Activated CD4-positive, alpha-beta memory T cell treated with anti-CD3 and anti-CD28 coated beads for 36 hours (primary cell): ENCODE measurements at regions not wholly inside any gene's neighbourhood (a gene's known extent, or its start where the extent isn't known, plus 50 kb on each side); places are given as distances from the start of the nearest gene placed in this dataset.

Experiments used
- CTCF ChIA-PET: fragments of 350-600 bp; sonication (Branson Sonifier 250); formaldehyde crosslinking; loops from one replicate; lab custom pipeline; 2021; ENCODE audit warnings: antibody characterized with exemption, inconsistent platforms; lab: Charles Lee
- POLR2A ChIA-PET: fragments of 350-600 bp; sonication (Branson Sonifier 250); formaldehyde crosslinking; loops from one replicate; lab custom pipeline; 2021; ENCODE audit warnings: antibody characterized with exemption; lab: Charles Lee
- DNase-seq: peaks from one replicate; pipeline ENCODE4 v3.0.0-alpha.2; 2020
- H3K27ac Mint-ChIP-seq: one replicate; pipeline ENCODE4 v1.8.0; 2021; ENCODE audit warnings: mixed read lengths
- H3K27me3 Mint-ChIP-seq: one replicate; pipeline ENCODE4 v1.8.0; 2021; ENCODE audit warnings: mixed read lengths
- H3K36me3 Mint-ChIP-seq: one replicate; pipeline ENCODE4 v1.8.0; 2021; ENCODE audit warnings: mixed read lengths
- H3K4me1 Mint-ChIP-seq: one replicate; pipeline ENCODE4 v1.8.0; 2021; ENCODE audit warnings: low read depth, mixed read lengths
- H3K4me3 Mint-ChIP-seq: one replicate; pipeline ENCODE4 v1.8.0; 2021; ENCODE audit warnings: mild to moderate bottlenecking, mixed read lengths
- H3K9me3 Mint-ChIP-seq: one replicate; pipeline ENCODE4 v1.8.0; 2021; ENCODE audit warnings: mixed read lengths
- intact Hi-C: fragments of 100-400 bp; cut with micrococcal nuclease; formaldehyde crosslinking; loops from one replicate; pipeline ENCODE4 v1.15.1; 2023

GRCh38 chrX:4320436-4320947 is 607.0 kb upstream of the PRKX start:
- ChIA-PET CTCF (no interaction called here), POLR2A (no interaction called here)
- no peak overlapping the region for H3K27ac Mint-ChIP-seq
- no peak for DNase-seq
- no peaks in the 10 kb centered on the region for H3K4me1 Mint-ChIP-seq
- intact Hi-C loops: no loop called here
- no peak overlapping the region for H3K4me3 Mint-ChIP-seq
- H3K9me3 Mint-ChIP-seq: no peaks in the 10 kb centered on the region
- H3K27me3 Mint-ChIP-seq: no peaks in the 10 kb centered on the region
- no peaks in the 10 kb centered on the region for H3K36me3 Mint-ChIP-seq

- DNase-seq: no peak
- Mint-ChIP-seq H3K36me3 (no peaks in the 10 kb centered on the region), H3K27me3 (no peaks in the 10 kb centered on the region), H3K4me3 (no peak overlapping the region), H3K9me3 (no peaks in the 10 kb centered on the region), H3K27ac (no peak overlapping the region), H3K4me1 (no peaks in the 10 kb centered on the region)
- ChIA-PET CTCF (no interaction called here), POLR2A (no interaction called here)
- intact Hi-C loops: no loop called here
Measured at GRCh38 chrX:4315891-4316290, 602.4 kb upstream of the PRKX start.

- H3K4me3 Mint-ChIP-seq: no peak overlapping the region
- no peak for DNase-seq
- no peaks in the 10 kb centered on the region for H3K27me3 Mint-ChIP-seq
- no peaks in the 10 kb centered on the region for H3K9me3 Mint-ChIP-seq
- ChIA-PET POLR2A (no interaction called here), CTCF (no interaction called here)
- intact Hi-C loops: no loop called here
- H3K27ac Mint-ChIP-seq: no peak overlapping the region
- H3K4me1 Mint-ChIP-seq: no peaks in the 10 kb centered on the region
- H3K36me3 Mint-ChIP-seq: no peaks in the 10 kb centered on the region
Measured at GRCh38 chrX:4314586-4314985, 601.1 kb upstream of the PRKX start.

GRCh38 chrX:4277122-4277521 is 563.7 kb upstream of the PRKX start:
- CTCF ChIA-PET: no interaction called here
- H3K4me3 Mint-ChIP-seq: no peak overlapping the region
- intact Hi-C loops: no loop called here
- H3K27ac Mint-ChIP-seq: no peak overlapping the region
- no peak for DNase-seq
- POLR2A ChIA-PET: no interaction called here
- H3K27me3 Mint-ChIP-seq: no peaks in the 10 kb centered on the region
- H3K4me1 Mint-ChIP-seq: no peaks in the 10 kb centered on the region
- H3K9me3 Mint-ChIP-seq: peaks cover 3% of the 10 kb centered on the region
- H3K36me3 Mint-ChIP-seq: no peaks in the 10 kb centered on the region

GRCh38 chrX:4268676-4269075 is 555.2 kb upstream of the PRKX start:
- DNase-seq: no peak
- intact Hi-C loops: no loop called here
- H3K9me3 Mint-ChIP-seq: no peaks in the 10 kb centered on the region
- H3K27ac Mint-ChIP-seq: no peak overlapping the region
- ChIA-PET POLR2A (no interaction called here), CTCF (no interaction called here)
- H3K27me3 Mint-ChIP-seq: no peaks in the 10 kb centered on the region
- no peaks in the 10 kb centered on the region for H3K36me3 Mint-ChIP-seq
- H3K4me3 Mint-ChIP-seq: no peak overlapping the region
- no peaks in the 10 kb centered on the region for H3K4me1 Mint-ChIP-seq

GRCh38 chrX:4265036-4265435 is 551.6 kb upstream of the PRKX start:
- DNase-seq: no peak
- no peak overlapping the region for H3K27ac Mint-ChIP-seq
- no peaks in the 10 kb centered on the region for H3K36me3 Mint-ChIP-seq
- no peaks in the 10 kb centered on the region for H3K9me3 Mint-ChIP-seq
- H3K4me1 Mint-ChIP-seq: no peaks in the 10 kb centered on the region
- ChIA-PET CTCF (no interaction called here), POLR2A (no interaction called here)
- H3K4me3 Mint-ChIP-seq: no peak overlapping the region
- intact Hi-C loops: no loop called here
- no peaks in the 10 kb centered on the region for H3K27me3 Mint-ChIP-seq

GRCh38 chrX:4263030-4263803 is 549.8 kb upstream of the PRKX start:
- CTCF ChIA-PET: no interaction called here
- intact Hi-C loops: no loop called here

GRCh38 chrX:4253092-4253491 is 539.6 kb upstream of the PRKX start:
- H3K27me3 Mint-ChIP-seq: peaks cover 1% of the 10 kb centered on the region
- H3K27ac Mint-ChIP-seq: no peak overlapping the region
- peaks cover 5% of the 10 kb centered on the region for H3K4me1 Mint-ChIP-seq
- intact Hi-C loops: no loop called here
- no peak for DNase-seq
- no peaks in the 10 kb centered on the region for H3K36me3 Mint-ChIP-seq
- H3K9me3 Mint-ChIP-seq: peaks cover 4% of the 10 kb centered on the region
- ChIA-PET POLR2A (no interaction called here), CTCF (no interaction called here)
- H3K4me3 Mint-ChIP-seq: no peak overlapping the region

More at GRCh38 chrX:4263030-4263803, 549.8 kb upstream of the PRKX start:
- Mint-ChIP-seq H3K4me1 (no peaks in the 10 kb centered on the region), H3K27ac (no peak overlapping the region), H3K36me3 (no peaks in the 10 kb centered on the region), H3K9me3 (no peaks in the 10 kb centered on the region), H3K4me3 (no peak overlapping the region), H3K27me3 (no peaks in the 10 kb centered on the region)
- POLR2A ChIA-PET: no interaction called here
- no peak for DNase-seq

GRCh38 chrX:4249401-4249800 is 536.0 kb upstream of the PRKX start:
- POLR2A ChIA-PET: no interaction called here
- no peaks in the 10 kb centered on the region for H3K36me3 Mint-ChIP-seq
- DNase-seq: no peak
- peaks cover 4% of the 10 kb centered on the region for H3K9me3 Mint-ChIP-seq
- H3K4me3 Mint-ChIP-seq: no peak overlapping the region
- intact Hi-C loops: no loop called here
- H3K27ac Mint-ChIP-seq: no peak overlapping the region
- CTCF ChIA-PET: no interaction called here
- peaks cover 1% of the 10 kb centered on the region for H3K27me3 Mint-ChIP-seq
- H3K4me1 Mint-ChIP-seq: peaks cover 5% of the 10 kb centered on the region

GRCh38 chrX:4243759-4244158 is 530.3 kb upstream of the PRKX start:
- CTCF ChIA-PET: no interaction called here
- Mint-ChIP-seq H3K27me3 (no peaks in the 10 kb centered on the region), H3K4me1 (peaks cover 4% of the 10 kb centered on the region)

GRCh38 chrX:4240541-4241194 is 527.2 kb upstream of the PRKX start:
- Mint-ChIP-seq H3K27ac (no peak overlapping the region), H3K36me3 (peaks cover 2% of the 10 kb centered on the region), H3K4me3 (no peak overlapping the region), H3K27me3 (no peaks in the 10 kb centered on the region), H3K4me1 (peaks cover 4% of the 10 kb centered on the region), H3K9me3 (peaks cover 10% of the 10 kb centered on the region)
- ChIA-PET POLR2A (no interaction called here), CTCF (no interaction called here)
- intact Hi-C loops: no loop called here
- no peak for DNase-seq

More at GRCh38 chrX:4243759-4244158, 530.3 kb upstream of the PRKX start:
- POLR2A ChIA-PET: no interaction called here
- intact Hi-C loops: no loop called here
- no peak overlapping the region for H3K4me3 Mint-ChIP-seq
- H3K36me3 Mint-ChIP-seq: peaks cover 2% of the 10 kb centered on the region
- DNase-seq: no peak
- H3K27ac Mint-ChIP-seq: no peak overlapping the region
- peaks cover 8% of the 10 kb centered on the region for H3K9me3 Mint-ChIP-seq

- H3K4me1 Mint-ChIP-seq: peaks cover 4% of the 10 kb centered on the region
- no peak for DNase-seq
- H3K36me3 Mint-ChIP-seq: peaks cover 2% of the 10 kb centered on the region
- peaks cover 10% of the 10 kb centered on the region for H3K9me3 Mint-ChIP-seq
- no peaks in the 10 kb centered on the region for H3K27me3 Mint-ChIP-seq
- intact Hi-C loops: no loop called here
- POLR2A ChIA-PET: no interaction called here
- H3K27ac Mint-ChIP-seq: no peak overlapping the region
- CTCF ChIA-PET: no interaction called here
- H3K4me3 Mint-ChIP-seq: no peak overlapping the region
Measured at GRCh38 chrX:4239650-4240540, 526.4 kb upstream of the PRKX start.
